ENCODE measurements at regions not wholly inside any gene's neighbourhood (a gene's known extent, or its start where the extent isn't known, plus 50 kb on each side); places are given as distances from the start of the nearest gene placed in this dataset.
A peak's percentile ranks its signal among the peaks of the same experiment; 100 is the strongest.

GRCh38 chr15:93491291-93491690, 402.3 kb upstream of the RGMA start:
- WGBS, 2 donors: 82 to 92% methylated on average over 8 of the region's 8 CpGs
- DNase-seq: no peak
- Histone ChIP-seq H3K36me3 (no peaks in the 10 kb centered on the region), H3K9me3 (no peaks in the 10 kb centered on the region), H3K27ac (no peak overlapping the region), H3K4me1 (peaks cover 6 to 65% (median 12%) of the 10 kb centered on the region in 3 donors), H3K4me3 (no peak overlapping the region), H3K27me3 (no peaks in the 10 kb centered on the region)
- TF ChIP-seq, protein P1, sequence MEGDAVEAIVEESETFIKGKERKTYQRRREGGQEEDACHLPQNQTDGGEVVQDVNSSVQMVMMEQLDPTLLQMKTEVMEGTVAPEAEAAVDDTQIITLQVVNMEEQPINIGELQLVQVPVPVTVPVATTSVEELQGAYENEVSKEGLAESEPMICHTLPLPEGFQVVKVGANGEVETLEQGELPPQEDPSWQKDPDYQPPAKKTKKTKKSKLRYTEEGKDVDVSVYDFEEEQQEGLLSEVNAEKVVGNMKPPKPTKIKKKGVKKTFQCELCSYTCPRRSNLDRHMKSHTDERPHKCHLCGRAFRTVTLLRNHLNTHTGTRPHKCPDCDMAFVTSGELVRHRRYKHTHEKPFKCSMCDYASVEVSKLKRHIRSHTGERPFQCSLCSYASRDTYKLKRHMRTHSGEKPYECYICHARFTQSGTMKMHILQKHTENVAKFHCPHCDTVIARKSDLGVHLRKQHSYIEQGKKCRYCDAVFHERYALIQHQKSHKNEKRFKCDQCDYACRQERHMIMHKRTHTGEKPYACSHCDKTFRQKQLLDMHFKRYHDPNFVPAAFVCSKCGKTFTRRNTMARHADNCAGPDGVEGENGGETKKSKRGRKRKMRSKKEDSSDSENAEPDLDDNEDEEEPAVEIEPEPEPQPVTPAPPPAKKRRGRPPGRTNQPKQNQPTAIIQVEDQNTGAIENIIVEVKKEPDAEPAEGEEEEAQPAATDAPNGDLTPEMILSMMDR (IDR thresholded peaks at IDR 0.05): no peak
- no peak for TF ChIP-seq POLR2A (IDR thresholded peaks at IDR 0.05)
- intact Hi-C loops (cut with DNase I): no loop called here

GRCh38 chr15:93488296-93488713, 399.3 kb upstream of the RGMA start:
- no peak for TF ChIP-seq POLR2A (IDR thresholded peaks at IDR 0.05)
- TF ChIP-seq, protein P1 (IDR thresholded peaks at IDR 0.05): no peak
- H3K9me3 ChIP-seq: no peaks in the 10 kb centered on the region
- H3K36me3 ChIP-seq: no peaks in the 10 kb centered on the region
- intact Hi-C loops (cut with DNase I): loop anchor here (10.0 kb wide), 1 partner anchor 76 kb away; no protein-coding TSS in a partner anchor
- H3K4me1 ChIP-seq: peaks cover 12 to 67% (median 16%) of the 10 kb centered on the region in 3 donors
- no peak overlapping the region for H3K4me3 ChIP-seq
- no peak for DNase-seq
- no peaks in the 10 kb centered on the region for H3K27me3 ChIP-seq
- peak overlapping the region in 2 of 4 donors; percentile 64 to 83 for H3K27ac ChIP-seq
- 61 to 92% methylated on average over 2 to 3 of the region's 5 CpGs for WGBS, 2 donors

DNA sequence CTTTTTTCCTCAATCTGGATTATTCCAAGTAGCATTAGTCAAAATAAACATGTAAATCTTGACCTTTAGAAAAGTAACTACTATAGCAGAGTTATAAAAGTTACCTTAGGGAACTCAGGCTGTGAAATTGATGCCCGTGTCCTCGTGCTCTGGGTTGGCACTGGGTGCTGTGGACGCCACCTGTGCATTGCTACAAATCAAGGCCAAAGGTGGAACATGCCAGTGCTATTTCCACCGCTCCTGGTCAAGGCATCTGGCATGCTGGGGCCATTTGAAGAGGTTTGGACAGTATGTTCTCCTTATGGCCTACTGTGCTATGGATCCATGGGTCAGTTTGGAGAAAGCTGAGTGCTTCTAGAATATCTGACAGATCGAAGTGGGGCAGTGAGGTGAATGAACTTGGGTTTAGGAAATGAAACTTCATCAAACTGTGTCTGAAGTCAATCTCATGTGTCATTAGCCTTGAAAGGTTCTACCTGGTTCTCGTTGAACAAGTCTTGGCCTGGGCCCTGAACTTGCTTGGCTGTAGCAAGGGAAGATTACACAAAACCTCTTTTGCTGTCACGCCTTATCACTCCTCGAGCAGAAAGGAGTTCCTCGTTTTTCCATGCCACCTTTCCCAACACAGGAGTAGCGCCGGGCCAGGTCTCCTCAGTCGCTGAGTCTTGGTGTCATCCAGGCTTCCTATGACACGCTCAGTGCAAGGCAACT, 397.6 kb upstream of the RGMA start:
- intact Hi-C loops (cut with DNase I): loop anchor here (10.0 kb wide), 1 partner anchor 78 kb away; no protein-coding TSS in a partner anchor
- no peak for DNase-seq
- Histone ChIP-seq H3K27me3 (no peaks in the 10 kb centered on the region), H3K9me3 (no peaks in the 10 kb centered on the region), H3K27ac (peak overlapping the region; percentile 64 to 83 (median 74)), H3K4me1 (peaks cover 12 to 78% (median 16%) of the 10 kb centered on the region in 3 donors), H3K4me3 (no peak overlapping the region), H3K36me3 (no peaks in the 10 kb centered on the region)
- 48 to 62% methylated on average over 12 of the region's 13 CpGs for WGBS, 2 donors
- no peak for TF ChIP-seq POLR2A (IDR thresholded peaks at IDR 0.05)
- TF ChIP-seq, protein P1 (IDR thresholded peaks at IDR 0.05): no peak

DNA sequence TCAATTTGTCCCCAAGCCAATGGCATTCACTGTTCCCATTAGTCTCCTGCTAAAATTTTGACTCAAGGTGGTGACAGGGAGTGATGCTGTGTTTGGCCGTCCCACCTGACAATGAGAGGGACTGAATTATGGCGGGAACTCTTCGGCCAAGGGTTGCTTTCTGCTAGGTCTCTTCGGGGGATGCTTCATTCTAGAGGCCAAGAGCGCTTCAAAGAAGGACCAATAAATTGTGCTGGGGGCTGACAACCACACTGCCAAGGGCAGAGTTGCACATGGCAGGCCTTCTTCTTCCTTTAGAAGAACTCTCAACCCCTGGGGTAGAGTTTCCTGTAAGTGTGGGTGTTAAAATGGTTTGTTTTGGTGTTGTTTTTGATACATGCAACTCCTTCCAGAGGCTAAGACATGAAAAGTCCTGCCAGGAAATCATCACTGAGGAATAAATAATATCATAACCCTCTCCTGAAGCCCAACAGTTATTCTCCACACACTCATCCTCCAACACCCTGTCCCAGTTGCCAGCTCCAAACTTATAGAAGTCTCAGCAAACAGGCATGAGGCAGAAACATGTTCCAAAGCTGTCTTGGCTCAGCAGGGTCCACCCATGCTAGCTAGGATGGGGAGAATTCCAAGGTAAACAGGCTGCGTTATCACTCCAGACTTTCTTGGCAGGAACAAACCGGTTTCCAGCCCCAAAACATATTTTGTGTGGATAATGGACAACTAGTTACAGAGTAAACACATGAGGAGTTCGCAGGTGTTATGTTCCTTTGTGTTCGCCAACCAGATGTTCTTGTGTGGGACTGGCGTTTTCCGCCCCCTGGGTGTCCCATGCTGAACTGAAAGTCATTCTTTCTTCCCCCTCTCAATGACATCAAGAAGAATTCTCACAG, 396.7 kb upstream of the RGMA start:
- Histone ChIP-seq H3K9me3 (no peaks in the 10 kb centered on the region), H3K36me3 (no peaks in the 10 kb centered on the region), H3K4me3 (no peak overlapping the region), H3K27ac (peak overlapping the region; percentile 64 to 83 (median 74)), H3K4me1 (peaks cover 12 to 76% (median 16%) of the 10 kb centered on the region in 3 donors), H3K27me3 (no peaks in the 10 kb centered on the region)
- intact Hi-C loops (cut with DNase I): loop anchor here (10.0 kb wide), 1 partner anchor 79 kb away; no protein-coding TSS in a partner anchor
- DNase-seq: no peak
- WGBS, 2 donors: 46 to 54% methylated on average over 11 of the region's 11 CpGs
- no peak for TF ChIP-seq POLR2A (IDR thresholded peaks at IDR 0.05)
- TF ChIP-seq, protein P1 (IDR thresholded peaks at IDR 0.05): peak in 2 of 6 experiments; percentile 17 to 46
